Vagina (tissue), 2 donors: ENCODE measurements at regions not wholly inside any gene's neighbourhood (a gene's known extent, or its start where the extent isn't known, plus 50 kb on each side); places are given as distances from the start of the nearest gene placed in this dataset.

ENCODE experiments used
- DNase-seq, 2 donors: peaks; one replicate each; pipeline ENCODE4 v3.0.0-alpha.2; 2017; ENCODE audit errors: extremely low spot score in 2 of 2
- H3K27ac ChIP-seq: fragments of 200-600 bp; sonication (generic); one replicate; pipeline ENCODE4 v1.5.1; 2019
- H3K27me3 ChIP-seq: fragments of 200-600 bp; sonication (generic); one replicate; pipeline ENCODE4 v1.5.1; 2019
- H3K36me3 ChIP-seq, 2 donors: fragments of 200-600 bp; sonication (generic); one replicate each; pipeline ENCODE4 v1.5.1; 2017 to 2019
- H3K4me1 ChIP-seq: fragments of 200-600 bp; sonication (generic); one replicate; pipeline ENCODE4 v1.5.1; 2019
- H3K4me3 ChIP-seq, 2 donors: fragments of 200-600 bp; sonication (generic); 1 replicate in 1 of 2; 2 replicates in 1 of 2; pipeline ENCODE4 v1.5.1; 2016 to 2019
- H3K9me3 ChIP-seq: fragments of 200-600 bp; sonication (generic); one replicate; pipeline ENCODE4 v1.5.1; 2019
- CTCF ChIP-seq, 3 experiments: fragments of 450-650 bp in 2 of 3; fragments of 200-600 bp in 1 of 3; sonication (generic) in 1 of 3; IDR thresholded peaks; one replicate each; pipeline ENCODE4 v1.5.1; 2017 to 2019; ENCODE audit warnings: antibody characterized with exemption in 3 of 3, mild to moderate bottlenecking in 2 of 3, moderate library complexity in 2 of 3
- POLR2A ChIP-seq, 2 donors: fragments of 450-650 bp; IDR thresholded peaks; one replicate each; pipeline ENCODE4 v1.6.1; 2017; ENCODE audit warnings: antibody characterized with exemption in 2 of 2, mild to moderate bottlenecking in 2 of 2, moderate library complexity in 2 of 2
- POLR2AphosphoS5 ChIP-seq, 2 donors: sonication (generic); formaldehyde crosslinking; IDR thresholded peaks; one replicate each; pipeline ENCODE4 v1.9.0; 2017; ENCODE audit warnings: antibody characterized with exemption in 2 of 2, mild to moderate bottlenecking in 2 of 2, low read depth in 1 of 2; ENCODE audit not compliant: insufficient read depth in 1 of 2
- intact Hi-C: fragments of 100-400 bp; cut with DNase I; formaldehyde crosslinking; loops from one replicate; pipeline ENCODE4 v1.15.1; 2023

DNA sequence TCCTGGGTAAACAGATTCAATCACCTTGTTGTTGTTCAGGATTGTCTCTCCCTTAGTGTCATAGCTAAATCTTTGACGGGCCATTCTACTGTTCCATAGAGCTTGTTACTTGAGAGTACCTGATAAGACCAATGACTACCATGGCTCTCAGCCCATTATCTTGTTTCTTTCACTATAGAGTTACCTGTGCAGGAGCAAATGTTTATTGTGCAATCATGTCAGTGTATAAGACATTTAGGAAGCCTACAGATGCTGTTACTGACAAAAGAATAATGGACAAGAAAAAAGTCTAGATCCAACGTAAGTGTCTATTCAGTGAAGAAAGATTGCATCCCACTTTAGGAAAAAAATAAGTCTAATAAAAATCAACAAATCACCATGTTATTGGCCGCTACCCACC lies 1041.7 kb upstream of the AUTS2 start:
- TF ChIP-seq CTCF (IDR thresholded peaks at IDR 0.05) (no peak), POLR2AphosphoS5 (IDR thresholded peaks at IDR 0.05; ENCODE audit: insufficient read depth in 1 of 2, low read depth in 1 of 2) (no peak), POLR2A (IDR thresholded peaks at IDR 0.05) (no peak)

GRCh38 chr7:68559518-68559917 lies 1038.8 kb upstream of the AUTS2 start:
- H3K9me3 ChIP-seq: no peaks in the 10 kb centered on the region
- H3K4me3 ChIP-seq: no peak overlapping the region
- H3K4me1 ChIP-seq: no peaks in the 10 kb centered on the region
- DNase-seq: no peak
- TF ChIP-seq POLR2A (IDR thresholded peaks at IDR 0.05) (no peak), POLR2AphosphoS5 (IDR thresholded peaks at IDR 0.05; ENCODE audit: insufficient read depth in 1 of 2, low read depth in 1 of 2) (no peak), CTCF (IDR thresholded peaks at IDR 0.05) (no peak)
- H3K36me3 ChIP-seq: no peaks in the 10 kb centered on the region
- no peak overlapping the region for H3K27ac ChIP-seq
- intact Hi-C loops: no loop called here
- H3K27me3 ChIP-seq: no peaks in the 10 kb centered on the region

More for the DNA sequence above, 1041.7 kb upstream of the AUTS2 start:
- no peaks in the 10 kb centered on the region for H3K36me3 ChIP-seq
- no peaks in the 10 kb centered on the region for H3K9me3 ChIP-seq
- no peak overlapping the region for H3K27ac ChIP-seq
- H3K27me3 ChIP-seq: no peaks in the 10 kb centered on the region
- intact Hi-C loops: no loop called here
- no peak for DNase-seq
- H3K4me1 ChIP-seq: no peaks in the 10 kb centered on the region
- H3K4me3 ChIP-seq: no peak overlapping the region

GRCh38 chr7:68562323-68562899 lies 1035.9 kb upstream of the AUTS2 start:
- Histone ChIP-seq H3K27me3 (no peaks in the 10 kb centered on the region), H3K27ac (no peak overlapping the region), H3K9me3 (no peaks in the 10 kb centered on the region), H3K36me3 (no peaks in the 10 kb centered on the region), H3K4me3 (no peak overlapping the region), H3K4me1 (no peaks in the 10 kb centered on the region)
- TF ChIP-seq POLR2AphosphoS5 (IDR thresholded peaks at IDR 0.05; ENCODE audit: insufficient read depth in 1 of 2, low read depth in 1 of 2): no peak
- TF ChIP-seq CTCF (IDR thresholded peaks at IDR 0.05): no peak
- no peak for DNase-seq
- intact Hi-C loops: no loop called here

- Histone ChIP-seq H3K4me3 (no peak overlapping the region), H3K27ac (no peak overlapping the region), H3K4me1 (no peaks in the 10 kb centered on the region), H3K9me3 (no peaks in the 10 kb centered on the region), H3K36me3 (no peaks in the 10 kb centered on the region), H3K27me3 (no peaks in the 10 kb centered on the region)
- intact Hi-C loops: no loop called here
- no peak for DNase-seq
- TF ChIP-seq CTCF (IDR thresholded peaks at IDR 0.05) (no peak), POLR2A (IDR thresholded peaks at IDR 0.05) (no peak), POLR2AphosphoS5 (IDR thresholded peaks at IDR 0.05; ENCODE audit: insufficient read depth in 1 of 2, low read depth in 1 of 2) (no peak)
Observed at GRCh38 chr7:68564306-68565135, 1033.8 kb upstream of the AUTS2 start.

GRCh38 chr7:68571286-68571685 lies 1027.0 kb upstream of the AUTS2 start:
- no peaks in the 10 kb centered on the region for H3K9me3 ChIP-seq
- H3K4me3 ChIP-seq: no peak overlapping the region
- H3K4me1 ChIP-seq: no peaks in the 10 kb centered on the region
- no peaks in the 10 kb centered on the region for H3K27me3 ChIP-seq
- H3K36me3 ChIP-seq: no peaks in the 10 kb centered on the region
- no peak for TF ChIP-seq POLR2A (IDR thresholded peaks at IDR 0.05)
- TF ChIP-seq CTCF (IDR thresholded peaks at IDR 0.05): no peak
- TF ChIP-seq POLR2AphosphoS5 (IDR thresholded peaks at IDR 0.05; ENCODE audit: insufficient read depth in 1 of 2, low read depth in 1 of 2): no peak
- intact Hi-C loops: no loop called here
- no peak overlapping the region for H3K27ac ChIP-seq
- DNase-seq: no peak
